HG03469 (cell line): ENCODE measurements at regions not wholly inside any gene's neighbourhood (a gene's known extent, or its start where the extent isn't known, plus 50 kb on each side); places are given as distances from the start of the nearest gene placed in this dataset.

ENCODE experiments used
- ATAC-seq: cut with Tn5 transposase; IDR thresholded peaks from one replicate; pipeline ENCODE4 v1.9.1; 2021; ENCODE audit warnings: mild to moderate bottlenecking, moderate library complexity, moderate number of reproducible peaks; ENCODE audit not compliant: unreplicated experiment

DNA sequence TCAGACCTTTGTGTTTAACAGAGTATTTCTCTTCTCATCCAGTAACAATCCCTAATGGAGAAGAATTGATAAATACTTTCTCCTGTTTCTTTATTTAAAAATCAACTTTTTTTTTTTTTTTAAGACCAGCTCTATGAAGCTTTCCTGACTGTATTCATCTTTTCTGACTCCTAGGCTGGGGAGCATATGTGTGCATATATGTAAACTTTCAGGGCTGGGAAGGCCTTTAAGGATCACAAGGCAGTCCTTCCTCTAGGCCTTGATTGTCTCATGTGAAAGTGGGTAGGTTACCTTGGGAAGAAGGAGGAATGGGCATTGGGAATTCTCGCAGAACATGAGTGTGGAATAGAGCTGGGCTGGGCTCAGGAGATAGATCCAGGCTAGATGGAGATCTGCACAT is 292.9 kb upstream of the SALL1 start:
- no peak for ATAC-seq

DNA sequence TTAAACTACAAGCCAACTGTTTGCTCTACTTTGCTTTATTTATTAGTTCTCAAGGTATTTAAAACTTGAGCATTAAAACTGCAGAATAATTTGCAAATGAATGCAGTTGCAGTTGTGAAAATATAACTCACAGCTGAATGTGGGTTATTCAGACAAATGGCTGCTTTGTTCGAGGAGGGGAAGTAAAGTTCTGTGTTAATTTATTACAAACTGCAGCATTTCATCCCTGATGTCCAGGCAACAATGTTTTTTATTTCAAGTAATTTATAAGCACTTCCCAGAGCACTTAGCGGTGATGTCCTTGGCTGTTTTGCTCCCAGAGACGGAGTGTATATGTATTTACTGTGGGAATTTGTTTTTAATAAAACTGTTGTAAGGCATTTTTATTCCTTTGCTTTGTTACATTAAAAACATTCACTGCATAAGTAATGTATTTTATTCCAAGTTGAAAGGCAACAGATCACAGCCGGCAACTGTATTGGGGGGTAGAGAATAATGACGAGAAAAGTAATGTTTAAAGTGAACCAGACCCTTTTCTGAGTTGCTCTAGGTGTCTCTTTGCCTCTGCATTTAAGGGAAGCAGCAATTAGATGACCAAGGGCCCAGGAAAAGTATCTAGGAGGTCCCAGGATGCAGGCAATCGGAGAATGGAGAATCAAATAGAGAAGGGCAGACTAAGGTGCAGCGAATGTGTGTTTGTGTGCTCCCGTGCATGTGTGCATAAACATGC is 291.2 kb upstream of the SALL1 start:
- ATAC-seq: no peak

DNA sequence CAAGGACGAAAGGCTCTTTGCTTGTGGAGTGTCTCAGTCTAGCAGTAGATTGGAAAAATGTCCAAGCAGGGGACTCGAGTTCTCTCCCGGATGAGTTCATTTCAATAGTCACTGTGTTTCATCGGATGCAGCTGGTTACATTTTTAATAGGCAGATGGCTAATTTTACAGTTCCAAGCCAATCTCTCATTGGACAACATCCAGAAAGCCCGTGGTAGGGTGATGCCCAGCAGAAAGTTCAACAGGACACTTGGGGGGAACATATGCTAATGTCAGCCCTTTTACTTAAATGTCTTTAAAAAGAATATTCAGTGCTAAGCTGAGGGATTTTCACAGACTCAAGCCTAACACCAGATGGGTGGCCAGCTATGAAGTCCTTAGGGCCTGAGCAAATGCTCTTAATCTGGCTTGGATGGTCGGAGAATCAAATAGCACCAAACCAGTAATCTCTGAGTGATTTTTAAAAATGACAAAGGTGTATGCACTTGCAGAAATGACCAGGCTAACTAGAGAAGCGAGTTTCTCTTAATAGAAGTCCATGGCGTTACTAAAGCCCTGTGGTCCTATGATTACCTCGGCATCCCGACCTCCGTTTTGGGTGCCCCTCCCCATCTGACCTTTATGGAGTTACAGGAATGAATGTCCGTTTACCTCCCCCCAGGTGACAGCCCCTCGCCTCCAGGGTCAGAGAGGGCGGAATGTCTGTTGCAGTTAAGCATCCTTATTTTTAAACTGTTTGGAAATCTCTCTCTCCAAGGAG is 289.2 kb upstream of the SALL1 start:
- no peak for ATAC-seq

DNA sequence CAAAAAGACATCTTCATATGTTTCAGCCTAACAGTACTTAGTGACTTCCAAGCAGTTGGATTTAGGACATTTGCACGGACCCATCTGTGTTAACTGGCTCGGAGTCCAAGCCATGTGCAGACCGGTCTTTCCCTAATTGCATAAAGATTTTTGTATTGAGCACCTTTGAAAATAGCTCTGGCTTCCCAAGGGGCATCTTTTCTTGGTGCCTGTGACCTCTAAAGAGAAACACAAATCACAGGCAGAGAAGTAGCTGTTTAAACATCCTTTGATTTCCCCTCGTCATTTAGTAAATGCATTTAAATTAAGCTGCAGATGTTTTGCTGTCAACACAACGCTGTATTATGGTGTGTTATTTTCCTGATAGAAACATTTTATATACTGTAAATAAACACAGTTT is 288.2 kb upstream of the SALL1 start:
- ATAC-seq: no peak

DNA sequence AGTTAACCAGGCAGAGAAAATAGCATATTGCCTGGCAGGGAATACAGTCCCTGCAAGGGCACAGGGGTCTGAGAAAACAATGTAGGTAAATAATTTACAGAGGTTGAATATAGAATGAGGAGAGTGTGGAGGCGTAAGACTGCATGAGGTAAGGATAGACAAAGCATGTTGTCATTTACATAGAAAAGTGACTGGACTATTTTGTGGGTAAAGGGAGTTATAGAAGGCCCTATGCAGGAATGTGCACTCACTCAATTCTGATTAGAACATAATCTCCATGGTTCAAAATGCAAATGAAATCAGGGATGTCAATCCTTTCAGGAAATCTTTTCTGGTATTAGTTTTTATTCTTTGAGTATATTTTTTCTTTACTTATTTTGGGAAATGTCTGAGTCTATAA is 285.7 kb upstream of the SALL1 start:
- no peak for ATAC-seq

DNA sequence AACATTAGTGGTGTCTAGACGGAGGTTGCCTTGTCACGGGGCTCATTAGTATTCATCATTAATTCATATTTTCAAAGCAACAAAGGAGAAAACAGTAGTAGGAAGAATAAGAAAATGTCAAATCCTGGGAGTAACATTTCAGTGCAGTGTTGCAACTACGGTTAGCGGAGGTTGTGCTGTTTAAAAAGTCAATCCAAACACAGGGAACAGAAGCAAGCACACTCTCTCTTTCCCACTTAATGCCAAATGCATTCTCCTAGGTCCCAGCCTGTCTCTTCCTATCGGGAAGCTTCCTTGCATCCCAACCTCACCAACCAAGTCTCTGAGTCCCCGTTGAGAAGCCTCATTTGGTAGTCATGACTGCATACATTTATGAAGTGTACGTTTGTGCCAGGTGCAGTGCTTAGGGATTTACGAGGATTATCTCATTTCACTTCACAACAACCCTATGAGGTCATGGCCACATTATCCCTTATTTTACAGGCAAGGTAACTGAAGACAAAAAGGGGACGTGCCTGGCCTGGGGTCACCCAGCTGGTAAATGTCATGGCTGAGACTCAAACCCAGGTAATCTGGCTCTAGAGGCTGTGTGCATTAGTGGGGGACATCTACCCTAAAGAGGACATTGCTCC is 283.6 kb upstream of the SALL1 start:
- ATAC-seq: no peak

DNA sequence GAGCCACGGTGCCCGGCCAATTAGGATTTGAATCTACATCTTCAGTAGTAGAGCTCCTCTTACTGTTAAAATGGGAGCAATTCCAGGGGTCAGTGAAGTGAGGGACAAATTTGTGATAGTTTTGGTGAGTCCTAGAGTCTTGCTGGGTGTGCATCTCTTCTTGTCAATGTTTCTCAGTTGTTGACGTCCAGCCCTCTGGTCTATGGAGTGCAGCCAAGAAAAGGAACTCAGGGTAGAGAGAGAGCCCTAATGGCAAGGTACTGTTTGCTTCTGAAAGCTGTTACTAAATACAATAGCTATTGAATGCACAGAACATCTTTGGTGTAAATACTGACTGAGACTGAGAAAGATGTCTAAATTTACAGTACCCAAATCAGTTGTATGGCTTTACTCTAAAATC is 282.5 kb upstream of the SALL1 start:
- no peak for ATAC-seq

DNA sequence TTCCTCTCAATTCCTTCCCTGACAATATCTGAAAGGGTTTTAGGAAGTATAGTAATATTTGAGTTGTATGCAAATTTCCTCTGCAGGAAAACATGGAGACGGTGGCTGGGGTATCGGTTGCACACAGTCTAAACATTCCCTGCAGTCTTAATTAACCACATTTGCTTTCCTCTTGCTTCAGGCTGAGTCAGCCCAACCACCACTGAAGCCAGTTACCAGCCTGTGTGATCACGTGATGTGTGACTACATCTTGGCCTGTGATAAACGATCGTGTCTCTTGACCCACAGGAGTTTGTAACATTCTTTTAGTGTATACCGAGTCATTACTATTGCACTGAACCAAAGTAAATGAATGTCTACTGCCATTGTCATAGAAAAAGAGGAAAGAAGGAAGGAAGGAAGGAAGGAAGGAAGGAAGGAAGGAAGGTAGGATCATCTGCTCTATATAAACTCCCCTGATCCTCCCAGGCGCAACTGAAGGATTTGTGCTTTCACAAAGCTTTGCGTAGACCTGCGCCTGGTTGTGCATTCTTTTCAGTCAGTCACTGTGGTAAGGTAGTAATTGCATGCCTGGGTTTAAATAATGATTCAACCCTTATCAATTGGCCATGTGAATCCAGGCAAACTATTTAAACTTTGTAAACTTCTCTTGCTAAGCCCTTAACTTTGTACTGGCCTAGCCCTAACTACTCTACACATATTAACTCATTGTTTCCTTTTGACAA is 280.6 kb upstream of the SALL1 start:
- no peak for ATAC-seq

DNA sequence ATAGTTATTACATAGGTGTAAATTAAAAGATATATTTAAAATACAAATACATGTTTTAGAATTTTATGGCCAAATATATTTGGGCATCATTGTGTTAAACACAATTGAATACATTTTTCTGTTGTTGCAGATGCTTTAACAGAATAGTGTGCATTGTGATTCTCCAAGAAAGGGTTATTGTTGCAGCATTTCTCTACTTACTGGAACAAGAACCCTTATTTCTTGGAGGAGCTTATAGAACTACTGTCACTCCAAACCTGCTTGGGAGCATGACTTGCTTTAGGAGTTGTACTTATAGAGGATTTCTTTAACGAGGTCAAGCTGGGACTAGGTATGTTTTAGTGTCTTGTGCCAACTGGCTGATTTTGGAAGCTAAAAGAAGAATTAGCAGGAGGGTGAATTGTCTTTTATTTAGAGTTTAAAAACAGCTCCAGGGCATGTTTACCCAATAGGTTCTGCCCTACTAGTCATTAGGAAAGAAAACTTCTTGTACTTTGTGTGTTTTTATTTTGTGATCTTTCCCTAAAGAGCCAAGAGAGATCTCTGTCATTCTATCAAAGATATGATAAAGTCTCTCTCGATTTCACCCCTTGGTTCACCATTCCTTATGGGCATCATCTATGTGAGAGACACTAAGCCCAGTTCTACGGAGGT is 279.8 kb upstream of the SALL1 start:
- ATAC-seq: no peak

DNA sequence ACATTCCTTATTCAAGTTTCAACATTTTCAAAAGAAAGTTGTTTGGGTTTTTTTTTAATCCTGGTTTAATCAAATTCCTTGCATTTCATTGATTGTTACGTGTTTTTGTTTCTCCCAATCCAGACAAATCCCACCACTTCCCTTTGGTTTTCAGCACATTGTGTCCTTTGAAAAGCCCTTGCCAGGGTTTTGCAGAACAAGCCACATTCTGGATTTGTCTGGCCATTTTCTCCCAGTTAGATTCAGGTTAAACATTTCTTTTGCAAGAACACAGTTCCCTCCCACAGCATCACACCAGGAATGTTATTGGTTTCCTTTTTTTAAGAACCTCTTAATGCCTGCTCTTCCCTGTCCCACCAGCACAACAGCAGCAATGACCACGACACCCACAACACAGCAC is 278.0 kb upstream of the SALL1 start:
- ATAC-seq: no peak

DNA sequence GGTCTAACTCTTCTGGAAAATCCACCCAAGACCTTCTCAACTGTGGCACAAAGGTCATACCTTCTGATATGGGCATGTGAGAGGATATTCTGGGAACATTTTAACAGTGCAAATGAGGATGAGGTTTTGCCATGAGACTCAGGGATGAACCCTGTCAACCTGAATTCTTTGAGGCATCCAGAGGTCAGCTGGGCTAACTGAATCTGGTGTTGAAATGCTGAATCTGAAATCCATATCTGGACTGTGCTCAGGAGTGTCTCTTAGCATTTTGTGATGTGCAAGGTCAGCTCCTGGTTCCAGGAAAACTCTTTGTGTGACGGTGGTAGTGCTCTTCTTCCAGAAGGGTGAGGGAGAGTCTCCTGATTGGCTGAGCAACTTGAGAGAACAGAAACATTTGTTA is 276.0 kb upstream of the SALL1 start:
- ATAC-seq: no peak

DNA sequence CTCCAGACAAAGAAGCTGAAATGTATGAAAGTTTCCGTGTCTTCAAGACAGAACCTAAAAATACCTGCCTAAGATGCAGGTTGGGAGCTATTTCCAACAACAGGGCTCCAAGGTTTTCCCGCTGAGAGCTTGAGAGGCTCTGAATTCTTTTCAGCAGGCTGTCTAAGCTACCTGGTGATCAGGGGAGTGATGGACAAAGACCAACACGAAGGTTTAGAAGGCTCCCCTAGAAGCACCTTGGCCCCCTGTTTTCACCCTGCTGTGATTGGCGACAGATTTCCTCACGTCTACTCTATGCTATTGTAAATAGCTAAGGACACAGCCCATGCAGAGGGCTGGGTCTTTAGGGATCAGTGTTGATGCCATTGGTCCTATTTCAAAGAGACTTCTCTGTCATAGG is 275.2 kb upstream of the SALL1 start:
- ATAC-seq: no peak

DNA sequence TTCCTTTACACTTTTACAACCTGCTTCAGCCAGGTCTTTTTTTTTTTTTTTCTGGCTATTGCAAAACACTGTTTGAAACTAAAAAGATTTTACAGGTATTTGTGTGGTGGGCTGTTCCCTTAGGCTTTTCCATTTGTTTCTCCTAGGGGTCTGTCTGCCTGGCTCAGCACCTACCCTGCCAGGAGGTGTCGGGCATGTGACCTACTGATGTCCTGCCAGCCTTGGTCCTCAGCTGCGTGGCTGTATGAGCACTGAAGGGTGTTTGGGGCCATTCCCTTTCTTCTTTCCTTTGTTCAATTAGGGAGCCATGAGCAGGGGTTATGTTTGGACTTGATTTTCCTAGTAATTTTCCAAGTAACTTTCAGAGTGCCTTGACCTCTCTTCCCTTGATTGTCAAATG is 269.2 kb upstream of the SALL1 start:
- no peak for ATAC-seq

DNA sequence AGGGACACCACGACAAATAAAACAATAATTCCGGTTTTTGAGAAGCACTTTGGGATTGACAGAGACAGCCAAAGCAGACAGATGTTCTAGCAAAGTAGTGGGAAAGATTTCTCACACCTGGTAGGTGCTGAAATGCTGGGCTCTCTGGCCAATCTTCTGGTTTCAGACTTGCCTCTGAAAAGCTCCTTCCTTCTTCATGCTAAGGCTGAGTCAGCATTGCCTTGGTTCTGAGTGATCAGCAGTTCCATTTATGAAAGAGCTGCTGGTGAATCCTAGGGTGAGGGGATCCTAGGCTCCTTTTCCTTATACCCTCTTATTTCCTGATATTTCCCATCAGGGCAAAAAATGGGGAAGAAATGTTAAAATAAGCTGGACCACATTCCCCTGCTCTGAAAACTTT is 268.7 kb upstream of the SALL1 start:
- ATAC-seq: no peak

DNA sequence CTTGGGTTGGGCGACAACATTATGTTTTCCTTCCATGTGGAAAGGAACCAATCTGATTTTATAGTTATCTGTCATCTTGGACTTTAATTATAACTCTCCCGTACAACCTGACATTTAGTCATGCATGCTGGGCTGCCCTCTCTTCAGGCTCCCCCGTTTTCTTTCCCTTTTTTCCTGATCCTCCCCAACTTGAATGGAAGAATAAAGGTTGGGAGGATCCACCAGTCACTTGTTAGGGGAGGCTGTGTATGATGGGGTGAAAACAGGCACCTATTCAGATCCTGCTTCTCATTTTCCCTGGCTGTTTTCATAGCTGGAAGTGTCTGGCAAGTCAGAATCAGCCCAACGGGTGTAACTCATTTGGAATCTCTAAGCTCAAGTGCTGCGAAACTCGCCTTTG is 267.2 kb upstream of the SALL1 start:
- ATAC-seq: no peak

DNA sequence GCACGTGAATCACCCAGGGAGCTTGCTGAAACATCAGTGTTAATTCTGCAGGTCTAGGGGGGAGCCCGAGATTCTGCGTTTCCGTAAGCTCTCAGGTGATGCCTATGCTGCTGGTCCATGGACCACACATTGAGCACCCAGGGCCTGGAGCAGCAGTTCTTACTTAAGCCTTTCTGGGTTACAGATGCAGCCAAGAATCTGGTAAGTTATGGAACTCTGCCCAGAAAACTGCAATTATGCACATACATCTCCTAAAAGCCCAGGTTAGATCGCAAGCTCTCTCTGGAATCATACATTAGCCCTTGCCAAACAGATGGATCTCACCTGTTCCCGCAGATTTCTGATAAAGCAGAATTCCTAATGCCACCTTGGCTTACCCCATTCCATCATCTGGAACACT is 265.9 kb upstream of the SALL1 start:
- no peak for ATAC-seq

DNA sequence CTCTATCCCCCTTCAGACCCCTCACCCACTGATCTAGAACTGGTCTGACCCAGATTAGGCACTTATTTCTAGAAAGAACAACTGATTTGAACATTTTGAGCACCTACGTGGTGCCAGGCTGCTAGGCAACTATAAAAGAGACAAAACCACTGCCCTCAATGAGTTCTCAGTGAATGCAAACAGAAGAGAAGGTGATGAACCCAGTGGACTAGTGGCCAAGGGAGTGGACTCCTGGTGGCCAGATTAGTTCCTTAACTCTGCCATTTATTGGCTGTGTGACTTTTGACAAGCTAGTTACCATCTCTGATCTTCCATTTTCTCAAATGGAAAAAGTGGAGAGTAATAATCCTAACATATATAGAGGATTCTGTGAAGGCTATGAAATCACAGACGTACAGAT is 259.1 kb upstream of the SALL1 start:
- ATAC-seq: no peak

DNA sequence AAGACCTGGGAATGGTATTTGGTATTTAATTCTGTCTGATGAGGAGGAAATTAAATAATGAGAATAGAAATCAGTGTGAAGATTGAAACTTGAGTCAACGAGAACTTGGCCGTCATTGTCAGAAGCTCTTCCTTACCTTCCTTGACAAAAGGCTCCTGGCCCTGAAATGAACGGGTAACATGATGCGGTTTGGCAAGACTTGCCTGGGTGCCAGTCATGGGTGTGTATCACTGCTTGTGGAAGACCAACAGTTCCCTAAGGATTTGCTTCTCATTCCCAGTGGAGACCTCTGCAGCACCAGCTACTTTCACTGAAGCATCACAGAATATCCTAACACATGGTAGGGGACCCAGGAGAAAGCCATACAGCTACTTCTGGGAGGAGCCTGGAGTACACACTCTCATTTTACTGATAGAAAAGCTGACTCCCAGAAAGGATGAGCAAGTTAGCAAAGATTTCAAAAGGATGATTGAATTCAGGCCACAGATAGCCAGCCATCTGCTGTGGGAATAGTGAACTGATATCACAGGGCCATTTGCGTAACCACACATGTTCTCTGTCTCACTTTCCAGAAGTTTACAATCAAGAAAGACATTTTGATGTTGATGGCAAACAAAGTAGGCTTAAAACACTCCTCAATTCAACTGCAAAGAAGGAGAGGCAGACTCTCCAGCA is 258.1 kb upstream of the SALL1 start:
- ATAC-seq: no peak

DNA sequence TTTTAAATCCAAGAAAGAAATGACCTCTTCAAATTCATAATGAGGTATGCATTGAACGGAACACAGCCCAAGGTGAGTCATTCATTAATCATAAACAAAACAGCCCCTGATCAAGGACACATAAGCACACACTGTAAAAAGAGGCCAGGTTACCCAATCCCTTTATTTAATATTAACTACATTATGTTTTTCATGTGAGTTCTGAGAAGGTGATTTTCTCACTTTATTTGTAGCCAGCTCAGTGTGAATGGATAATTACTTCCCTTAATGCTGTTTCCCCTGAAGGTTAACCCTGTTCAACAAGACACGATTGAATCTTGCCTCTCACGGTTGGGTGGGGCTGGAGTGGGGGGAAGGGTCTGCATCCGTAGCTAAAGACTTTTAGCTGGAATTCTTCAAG is 257.3 kb upstream of the SALL1 start:
- no peak for ATAC-seq

DNA sequence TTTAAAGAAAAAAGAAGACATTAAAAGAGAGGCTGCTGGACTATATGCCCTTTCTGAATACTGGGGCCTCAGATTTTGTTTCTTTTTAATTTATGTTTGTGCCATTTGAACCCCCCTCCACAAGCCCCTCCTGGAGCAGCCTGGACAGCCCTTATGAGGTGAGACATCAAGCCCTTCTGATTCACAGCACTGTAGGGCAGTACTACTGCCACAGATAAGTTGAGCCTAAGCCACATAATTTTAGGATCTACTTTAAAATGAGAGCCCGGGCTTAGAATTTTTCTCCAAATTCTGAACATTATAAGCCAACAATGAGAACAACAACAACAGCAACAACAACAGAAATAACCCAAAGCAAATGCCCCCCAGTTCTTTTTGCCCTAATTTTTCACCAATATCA is 256.9 kb upstream of the SALL1 start:
- ATAC-seq: no peak

DNA sequence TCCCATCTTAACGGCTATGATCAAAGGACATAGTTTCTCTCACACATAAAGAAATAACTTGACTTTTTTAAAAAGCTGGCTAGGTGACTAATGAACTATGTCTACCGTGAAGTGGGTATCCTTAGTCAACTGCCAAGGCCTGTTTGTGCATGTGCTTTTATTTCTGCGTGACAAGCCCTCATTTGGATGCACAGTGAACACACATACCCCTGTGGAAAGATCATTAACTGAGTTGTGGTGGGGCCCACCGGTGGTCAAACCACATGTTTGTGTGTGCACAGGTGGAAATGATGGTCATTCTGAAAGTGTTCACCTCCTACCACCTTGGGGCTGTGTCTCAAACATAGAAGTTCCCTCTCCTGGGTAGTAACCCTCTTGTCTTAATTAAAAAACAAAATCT is 256.1 kb upstream of the SALL1 start:
- no peak for ATAC-seq
